H1 (cell line): ENCODE measurements at regions not wholly inside any gene's neighbourhood (a gene's known extent, or its start where the extent isn't known, plus 50 kb on each side); places are given as distances from the start of the nearest gene placed in this dataset.

ENCODE experiments used
- SRF ChIP-seq: IDR thresholded peaks from 2 replicates; pipeline ENCODE4 v1.6.1; 2011; ENCODE audit warnings: mild to moderate bottlenecking, low read depth, low read length, moderate library complexity
- TBP ChIP-seq: IDR thresholded peaks from 2 replicates; pipeline ENCODE4 v1.6.1; 2011; ENCODE audit warnings: low read depth, low read length, improper control_type of control experiment
- ZNF274 ChIP-seq: IDR thresholded peaks from 2 replicates; pipeline ENCODE4 v1.7.0; 2012; ENCODE audit warnings: low read length, borderline replicate concordance; ENCODE audit errors: extremely low read depth

- TF ChIP-seq ZNF274 (no peak), TBP (no peak), SRF (no peak)
Observed at GRCh38 chr16:9614389-9614788, 522.9 kb downstream of the HAPSTR1 start (continued).
